ENCODE measurements at regions not wholly inside any gene's neighbourhood (a gene's known extent, or its start where the extent isn't known, plus 50 kb on each side); places are given as distances from the start of the nearest gene placed in this dataset.

GRCh38 chr7:145681646-145682045 lies 435.0 kb upstream of the CNTNAP2 start:
- Histone ChIP-seq H3K9ac (ENCODE audit: insufficient read depth in 1 of 2, low read depth in 2 of 2, low read length in 2 of 2) (no peak overlapping the region), H3K36me3 (ENCODE audit: control insufficient read depth, insufficient read depth, low read length) (no peaks in the 10 kb centered on the region), H3K4me3 (no peak overlapping the region), H3K9me3 (replicated peaks; ENCODE audit: control insufficient read depth, insufficient read depth, low read depth, low read length) (no peaks in the 10 kb centered on the region), H3K27me3 (ENCODE audit: control insufficient read depth in 2 of 2, insufficient read depth in 2 of 2, low read length in 2 of 2) (no peaks in the 10 kb centered on the region), H3K9me1 (ENCODE audit: control insufficient read depth, insufficient read depth, low read length) (no peaks in the 10 kb centered on the region), H3K27ac (ENCODE audit: extremely low read depth, low read depth, low read length) (no peak overlapping the region), H4K20me1 (replicated peaks; ENCODE audit: control insufficient read depth, insufficient read depth, low read length) (no peaks in the 10 kb centered on the region), H3K79me2 (ENCODE audit: control insufficient read depth, insufficient read depth, low read length) (no peaks in the 10 kb centered on the region), H2AFZ (ENCODE audit: low read depth, low read length) (no peak overlapping the region), H3K4me1 (replicated peaks in 1 of 2; ENCODE audit: control insufficient read depth in 2 of 2, insufficient read depth in 2 of 2, low read length in 2 of 2) (no peaks in the 10 kb centered on the region), H3K4me2 (ENCODE audit: insufficient read depth, low read length) (no peak overlapping the region)
- FAIRE-seq (no peak), DNase-seq (ENCODE audit: extremely low read depth in 1 of 4, low spot score in 3 of 4) (no peak), ATAC-seq (no peak)
- 0% methylated on average over 3 of the region's 3 CpGs for WGBS (ENCODE audit: insufficient coverage, low coverage, missing lambda C conversion rate)
- in situ Hi-C loops (cut with MboI) (no loop called here), intact Hi-C loops (cut with micrococcal nuclease) (no loop called here)
- CTCF ChIA-PET (ENCODE audit: low intra/inter-chr PET ratio) = no interaction called here
- BruUV-seq (replicated peaks) = no TSS peak
- POLR2A ChIA-PET = no interaction called here
- no peak for TF ChIP-seq ZNF232 (CRISPR knock-in tag; IDR thresholded peaks at IDR 0.05)
- TF ChIP-seq, protein P1, sequence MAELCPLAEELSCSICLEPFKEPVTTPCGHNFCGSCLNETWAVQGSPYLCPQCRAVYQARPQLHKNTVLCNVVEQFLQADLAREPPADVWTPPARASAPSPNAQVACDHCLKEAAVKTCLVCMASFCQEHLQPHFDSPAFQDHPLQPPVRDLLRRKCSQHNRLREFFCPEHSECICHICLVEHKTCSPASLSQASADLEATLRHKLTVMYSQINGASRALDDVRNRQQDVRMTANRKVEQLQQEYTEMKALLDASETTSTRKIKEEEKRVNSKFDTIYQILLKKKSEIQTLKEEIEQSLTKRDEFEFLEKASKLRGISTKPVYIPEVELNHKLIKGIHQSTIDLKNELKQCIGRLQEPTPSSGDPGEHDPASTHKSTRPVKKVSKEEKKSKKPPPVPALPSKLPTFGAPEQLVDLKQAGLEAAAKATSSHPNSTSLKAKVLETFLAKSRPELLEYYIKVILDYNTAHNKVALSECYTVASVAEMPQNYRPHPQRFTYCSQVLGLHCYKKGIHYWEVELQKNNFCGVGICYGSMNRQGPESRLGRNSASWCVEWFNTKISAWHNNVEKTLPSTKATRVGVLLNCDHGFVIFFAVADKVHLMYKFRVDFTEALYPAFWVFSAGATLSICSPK (IDR thresholded peaks at IDR 0.05; ENCODE audit: borderline replicate concordance) = no peak
- TF ChIP-seq ZNF408 (CRISPR knock-in tag; IDR thresholded peaks at IDR 0.05; ENCODE audit: low read depth) = no peak
- TF ChIP-seq, protein P2, sequence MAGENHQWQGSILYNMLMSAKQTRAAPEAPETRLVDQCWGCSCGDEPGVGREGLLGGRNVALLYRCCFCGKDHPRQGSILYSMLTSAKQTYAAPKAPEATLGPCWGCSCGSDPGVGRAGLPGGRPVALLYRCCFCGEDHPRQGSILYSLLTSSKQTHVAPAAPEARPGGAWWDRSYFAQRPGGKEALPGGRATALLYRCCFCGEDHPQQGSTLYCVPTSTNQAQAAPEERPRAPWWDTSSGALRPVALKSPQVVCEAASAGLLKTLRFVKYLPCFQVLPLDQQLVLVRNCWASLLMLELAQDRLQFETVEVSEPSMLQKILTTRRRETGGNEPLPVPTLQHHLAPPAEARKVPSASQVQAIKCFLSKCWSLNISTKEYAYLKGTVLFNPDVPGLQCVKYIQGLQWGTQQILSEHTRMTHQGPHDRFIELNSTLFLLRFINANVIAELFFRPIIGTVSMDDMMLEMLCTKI (IDR thresholded peaks at IDR 0.05; ENCODE audit: partially characterized antibody) = no peak
- TF ChIP-seq KLF6 (CRISPR knock-in tag; IDR thresholded peaks at IDR 0.05; ENCODE audit: borderline replicate concordance) = no peak
- no peak for TF ChIP-seq CTCFL (IDR thresholded peaks at IDR 0.05; ENCODE audit: borderline replicate concordance, insufficient read depth, low read depth, low read length, poor library complexity, severe bottlenecking)
- TF ChIP-seq, protein P3, sequence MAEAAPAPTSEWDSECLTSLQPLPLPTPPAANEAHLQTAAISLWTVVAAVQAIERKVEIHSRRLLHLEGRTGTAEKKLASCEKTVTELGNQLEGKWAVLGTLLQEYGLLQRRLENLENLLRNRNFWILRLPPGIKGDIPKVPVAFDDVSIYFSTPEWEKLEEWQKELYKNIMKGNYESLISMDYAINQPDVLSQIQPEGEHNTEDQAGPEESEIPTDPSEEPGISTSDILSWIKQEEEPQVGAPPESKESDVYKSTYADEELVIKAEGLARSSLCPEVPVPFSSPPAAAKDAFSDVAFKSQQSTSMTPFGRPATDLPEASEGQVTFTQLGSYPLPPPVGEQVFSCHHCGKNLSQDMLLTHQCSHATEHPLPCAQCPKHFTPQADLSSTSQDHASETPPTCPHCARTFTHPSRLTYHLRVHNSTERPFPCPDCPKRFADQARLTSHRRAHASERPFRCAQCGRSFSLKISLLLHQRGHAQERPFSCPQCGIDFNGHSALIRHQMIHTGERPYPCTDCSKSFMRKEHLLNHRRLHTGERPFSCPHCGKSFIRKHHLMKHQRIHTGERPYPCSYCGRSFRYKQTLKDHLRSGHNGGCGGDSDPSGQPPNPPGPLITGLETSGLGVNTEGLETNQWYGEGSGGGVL (CRISPR knock-in tag; IDR thresholded peaks at IDR 0.05) = no peak
- no peak for TF ChIP-seq PURB (CRISPR knock-in tag; IDR thresholded peaks at IDR 0.05; ENCODE audit: low read depth)
- TF ChIP-seq ZNF436 (CRISPR knock-in tag; IDR thresholded peaks at IDR 0.05) = no peak
- TF ChIP-seq, protein P4, sequence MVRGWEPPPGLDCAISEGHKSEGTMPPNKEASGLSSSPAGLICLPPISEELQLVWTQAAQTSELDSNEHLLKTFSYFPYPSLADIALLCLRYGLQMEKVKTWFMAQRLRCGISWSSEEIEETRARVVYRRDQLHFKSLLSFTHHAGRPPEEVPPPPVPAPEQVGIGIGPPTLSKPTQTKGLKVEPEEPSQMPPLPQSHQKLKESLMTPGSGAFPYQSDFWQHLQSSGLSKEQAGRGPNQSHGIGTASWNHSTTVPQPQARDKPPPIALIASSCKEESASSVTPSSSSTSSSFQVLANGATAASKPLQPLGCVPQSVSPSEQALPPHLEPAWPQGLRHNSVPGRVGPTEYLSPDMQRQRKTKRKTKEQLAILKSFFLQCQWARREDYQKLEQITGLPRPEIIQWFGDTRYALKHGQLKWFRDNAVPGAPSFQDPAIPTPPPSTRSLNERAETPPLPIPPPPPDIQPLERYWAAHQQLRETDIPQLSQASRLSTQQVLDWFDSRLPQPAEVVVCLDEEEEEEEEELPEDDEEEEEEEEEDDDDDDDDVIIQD (CRISPR knock-in tag; IDR thresholded peaks at IDR 0.05) = no peak
- no peak for TF ChIP-seq ZC3H8 (IDR thresholded peaks at IDR 0.05)
- TF ChIP-seq SRSF3 (IDR thresholded peaks at IDR 0.05; ENCODE audit: insufficient read depth, low read length) = no peak

Measured in K562 (cell line).